Activated CD4-positive, alpha-beta T cell treated with anti-CD3 and anti-CD28 coated beads for 36 hours (primary cell): ENCODE measurements at regions not wholly inside any gene's neighbourhood (a gene's known extent, or its start where the extent isn't known, plus 50 kb on each side); places are given as distances from the start of the nearest gene placed in this dataset.
A peak's percentile ranks its signal among the peaks of the same experiment; 100 is the strongest.

ENCODE experiments used
- ATAC-seq: fragments of 200-7000 bp; cut with Tn5 transposase; one replicate; pipeline ENCODE4 v1.10.0; 2021; ENCODE audit warnings: mild to moderate bottlenecking, moderate library complexity
- CTCF ChIA-PET: fragments of 350-600 bp; sonication (Branson Sonifier 250); formaldehyde crosslinking; loops from one replicate; lab custom pipeline; 2021; ENCODE audit warnings: antibody characterized with exemption; lab: Charles Lee
- POLR2A ChIA-PET: fragments of 350-600 bp; sonication (Branson Sonifier 250); formaldehyde crosslinking; loops from one replicate; lab custom pipeline; 2021; ENCODE audit warnings: antibody characterized with exemption, inconsistent platforms; lab: Charles Lee
- DNase-seq: peaks from one replicate; pipeline ENCODE4 v3.0.0-alpha.2; 2020
- H3K27ac Mint-ChIP-seq: one replicate; pipeline ENCODE4 v1.8.0; 2021; ENCODE audit warnings: mixed read lengths
- H3K27me3 Mint-ChIP-seq: one replicate; pipeline ENCODE4 v1.8.0; 2021; ENCODE audit warnings: mixed read lengths
- H3K36me3 Mint-ChIP-seq: one replicate; pipeline ENCODE4 v1.8.0; 2021; ENCODE audit warnings: low read depth, mixed read lengths
- H3K4me1 Mint-ChIP-seq: one replicate; pipeline ENCODE4 v1.8.0; 2021; ENCODE audit warnings: mixed read lengths
- H3K4me3 Mint-ChIP-seq: one replicate; pipeline ENCODE4 v1.8.0; 2021; ENCODE audit warnings: mild to moderate bottlenecking, moderate library complexity, mixed read lengths
- H3K9me3 Mint-ChIP-seq: one replicate; pipeline ENCODE4 v1.8.0; 2021; ENCODE audit warnings: low read depth, mixed read lengths
- intact Hi-C, 2 experiments: fragments of 100-400 bp; cut with DNase I in 1 of 2; cut with micrococcal nuclease in 1 of 2; formaldehyde crosslinking; loops; one replicate each; pipeline versions ENCODE4 v1.14.2 to v1.15.1; 2022 to 2024; cut with DNase I, micrococcal nuclease

- ATAC-seq = no peak
Observed at GRCh38 chr11:92436034-92436920, 211.7 kb downstream of the FAT3 start.

GRCh38 chr11:92439133-92439532 lies 214.5 kb downstream of the FAT3 start:
- POLR2A ChIA-PET = no interaction called here
- ATAC-seq (no peak), DNase-seq (no peak)
- Mint-ChIP-seq H3K4me1 (no peaks in the 10 kb centered on the region), H3K4me3 (no peak overlapping the region), H3K27ac (no peak overlapping the region), H3K27me3 (no peaks in the 10 kb centered on the region), H3K9me3 (peaks cover 2% of the 10 kb centered on the region), H3K36me3 (no peaks in the 10 kb centered on the region)
- intact Hi-C loops = no loop called here
- CTCF ChIA-PET = no interaction called here

More at GRCh38 chr11:92436034-92436920, 211.7 kb downstream of the FAT3 start:
- H3K9me3 Mint-ChIP-seq = peaks cover 2% of the 10 kb centered on the region
- H3K36me3 Mint-ChIP-seq = no peaks in the 10 kb centered on the region
- no peaks in the 10 kb centered on the region for H3K4me1 Mint-ChIP-seq
- no peak overlapping the region for H3K27ac Mint-ChIP-seq
- no peaks in the 10 kb centered on the region for H3K27me3 Mint-ChIP-seq
- CTCF ChIA-PET = no interaction called here
- POLR2A ChIA-PET = no interaction called here
- intact Hi-C loops = no loop called here
- DNase-seq = no peak
- no peak overlapping the region for H3K4me3 Mint-ChIP-seq

GRCh38 chr11:92440701-92441442 lies 216.3 kb downstream of the FAT3 start:
- no peak for ATAC-seq
- intact Hi-C loops = no loop called here
- Mint-ChIP-seq H3K4me3 (no peak overlapping the region), H3K9me3 (peaks cover 2% of the 10 kb centered on the region), H3K4me1 (no peaks in the 10 kb centered on the region), H3K27ac (no peak overlapping the region), H3K36me3 (no peaks in the 10 kb centered on the region), H3K27me3 (no peaks in the 10 kb centered on the region)
- no peak for DNase-seq
- POLR2A ChIA-PET = interaction anchor here (0.5 kb wide), 1 partner anchor 143 kb away, joined by 4 read pairs; no protein-coding TSS in a partner anchor
- CTCF ChIA-PET = no interaction called here

- ATAC-seq (no peak), DNase-seq (no peak)
- Mint-ChIP-seq H3K4me1 (no peaks in the 10 kb centered on the region), H3K27me3 (no peaks in the 10 kb centered on the region), H3K9me3 (peaks cover 2% of the 10 kb centered on the region), H3K36me3 (no peaks in the 10 kb centered on the region), H3K27ac (no peak overlapping the region), H3K4me3 (no peak overlapping the region)
- CTCF ChIA-PET = no interaction called here
- POLR2A ChIA-PET = no interaction called here
- intact Hi-C loops = no loop called here
Observed at GRCh38 chr11:92441443-92441726, 216.8 kb downstream of the FAT3 start.

GRCh38 chr11:92443199-92443598 lies 218.6 kb downstream of the FAT3 start:
- DNase-seq (no peak), ATAC-seq (no peak)
- intact Hi-C loops = no loop called here
- no peak overlapping the region for H3K4me3 Mint-ChIP-seq
- no peak overlapping the region for H3K27ac Mint-ChIP-seq
- POLR2A ChIA-PET = no interaction called here
- no peaks in the 10 kb centered on the region for H3K4me1 Mint-ChIP-seq
- H3K36me3 Mint-ChIP-seq = no peaks in the 10 kb centered on the region
- H3K27me3 Mint-ChIP-seq = no peaks in the 10 kb centered on the region
- peaks cover 2% of the 10 kb centered on the region for H3K9me3 Mint-ChIP-seq
- CTCF ChIA-PET = no interaction called here

GRCh38 chr11:92447586-92447985 lies 223.0 kb downstream of the FAT3 start:
- DNase-seq (no peak), ATAC-seq (no peak)
- no peak overlapping the region for H3K4me3 Mint-ChIP-seq
- ChIA-PET POLR2A (no interaction called here), CTCF (interaction anchor here (0.7 kb wide), 1 partner anchor 175 kb away, joined by 3 read pairs; no protein-coding TSS in a partner anchor)
- H3K9me3 Mint-ChIP-seq = no peaks in the 10 kb centered on the region
- no peaks in the 10 kb centered on the region for H3K36me3 Mint-ChIP-seq
- no peaks in the 10 kb centered on the region for H3K4me1 Mint-ChIP-seq
- H3K27ac Mint-ChIP-seq = no peak overlapping the region
- no peaks in the 10 kb centered on the region for H3K27me3 Mint-ChIP-seq
- intact Hi-C loops = no loop called here

- H3K27ac Mint-ChIP-seq = no peak overlapping the region
- no peaks in the 10 kb centered on the region for H3K9me3 Mint-ChIP-seq
- ChIA-PET POLR2A (interaction anchor here (0.6 kb wide), 1 partner anchor 21 kb away, joined by 3 read pairs; no protein-coding TSS in a partner anchor), CTCF (no interaction called here)
- intact Hi-C loops = no loop called here
- no peaks in the 10 kb centered on the region for H3K36me3 Mint-ChIP-seq
- ATAC-seq (no peak), DNase-seq (no peak)
- no peaks in the 10 kb centered on the region for H3K27me3 Mint-ChIP-seq
- no peak overlapping the region for H3K4me3 Mint-ChIP-seq
- no peaks in the 10 kb centered on the region for H3K4me1 Mint-ChIP-seq
Observed at GRCh38 chr11:92449222-92449621, 224.6 kb downstream of the FAT3 start.

GRCh38 chr11:92449780-92450179 lies 225.2 kb downstream of the FAT3 start:
- Mint-ChIP-seq H3K27ac (no peak overlapping the region), H3K4me1 (no peaks in the 10 kb centered on the region), H3K9me3 (no peaks in the 10 kb centered on the region), H3K36me3 (no peaks in the 10 kb centered on the region), H3K4me3 (no peak overlapping the region), H3K27me3 (no peaks in the 10 kb centered on the region)
- ChIA-PET CTCF (no interaction called here), POLR2A (no interaction called here)
- no peak for DNase-seq
- ATAC-seq = no peak
- intact Hi-C loops = no loop called here

- Mint-ChIP-seq H3K27ac (no peak overlapping the region), H3K4me1 (no peaks in the 10 kb centered on the region), H3K9me3 (no peaks in the 10 kb centered on the region), H3K27me3 (no peaks in the 10 kb centered on the region), H3K36me3 (no peaks in the 10 kb centered on the region), H3K4me3 (no peak overlapping the region)
- ChIA-PET POLR2A (no interaction called here), CTCF (no interaction called here)
- intact Hi-C loops = no loop called here
- DNase-seq (no peak), ATAC-seq (no peak)
Observed at GRCh38 chr11:92451063-92451462, 226.4 kb downstream of the FAT3 start.

- CTCF ChIA-PET = interaction anchor here (0.7 kb wide), 1 partner anchor 1751 kb away, joined by 3 read pairs; no protein-coding TSS in a partner anchor
- Mint-ChIP-seq H3K27ac (no peak overlapping the region), H3K27me3 (no peaks in the 10 kb centered on the region), H3K9me3 (no peaks in the 10 kb centered on the region), H3K36me3 (no peaks in the 10 kb centered on the region), H3K4me3 (no peak overlapping the region), H3K4me1 (no peaks in the 10 kb centered on the region)
- peak; percentile 33 for ATAC-seq
- DNase-seq = no peak
- intact Hi-C loops = no loop called here
- POLR2A ChIA-PET = no interaction called here
Observed at GRCh38 chr11:92453055-92453454, 228.4 kb downstream of the FAT3 start.

- H3K27ac Mint-ChIP-seq = no peak overlapping the region
- H3K36me3 Mint-ChIP-seq = no peaks in the 10 kb centered on the region
- H3K4me3 Mint-ChIP-seq = no peak overlapping the region
- ATAC-seq (no peak), DNase-seq (no peak)
- intact Hi-C loops = no loop called here
- CTCF ChIA-PET = no interaction called here
- H3K27me3 Mint-ChIP-seq = no peaks in the 10 kb centered on the region
- H3K4me1 Mint-ChIP-seq = no peaks in the 10 kb centered on the region
- no peaks in the 10 kb centered on the region for H3K9me3 Mint-ChIP-seq
- POLR2A ChIA-PET = no interaction called here
Observed at GRCh38 chr11:92455210-92455790, 230.7 kb downstream of the FAT3 start.
